SK-N-MC (cell line): ENCODE measurements at regions not wholly inside any gene's neighbourhood (a gene's known extent, or its start where the extent isn't known, plus 50 kb on each side); places are given as distances from the start of the nearest gene placed in this dataset.

Experiments
- DNase-seq: peaks from one replicate; pipeline ENCODE4 v3.0.0-alpha.2; 2011; ENCODE audit warnings: low read depth, low spot score
- H3K27ac ChIP-seq: fragments of 200-600 bp; sonication (generic); 2 replicates; pipeline ENCODE4 v1.5.1; 2016; ENCODE audit warnings: mixed run types
- H3K36me3 ChIP-seq: fragments of 200-600 bp; sonication (generic); 2 replicates; pipeline ENCODE4 v1.6.1; 2017; ENCODE audit warnings: antibody characterized with exemption, low read length, mixed read lengths; ENCODE audit not compliant: insufficient read depth
- H3K4me3 ChIP-seq: fragments of 200-600 bp; sonication (generic); 2 replicates; pipeline ENCODE4 v1.5.1; 2016
- H3K9ac ChIP-seq: fragments of 200-600 bp; sonication (generic); 2 replicates; pipeline ENCODE4 v1.8.0; 2017; ENCODE audit warnings: mixed run types, mixed read lengths; ENCODE audit not compliant: insufficient read length
- H3K9me3 ChIP-seq: fragments of 200-600 bp; sonication (generic); 2 replicates; pipeline ENCODE4 v1.6.1; 2017; ENCODE audit warnings: low read depth, mild to moderate bottlenecking, antibody characterized with exemption, low read length, moderate library complexity, mixed read lengths
- EZH2 ChIP-seq: fragments of 200-600 bp; sonication (generic); IDR thresholded peaks from one replicate; pipeline ENCODE4 v1.6.1; 2017; ENCODE audit warnings: antibody characterized with exemption
- FOXP2 ChIP-seq: optimal IDR thresholded peaks from 2 replicates; pipeline ENCODE3; 2011; ENCODE audit warnings: mild to moderate bottlenecking, moderate library complexity; ENCODE audit not compliant: insufficient read depth; ENCODE audit errors: extremely low read length, control extremely low read depth
- POLR2AphosphoS5 ChIP-seq: IDR thresholded peaks from 2 replicates; pipeline ENCODE4 v1.6.1; 2012; ENCODE audit warnings: mild to moderate bottlenecking, low read depth, low read length, borderline replicate concordance

DNA sequence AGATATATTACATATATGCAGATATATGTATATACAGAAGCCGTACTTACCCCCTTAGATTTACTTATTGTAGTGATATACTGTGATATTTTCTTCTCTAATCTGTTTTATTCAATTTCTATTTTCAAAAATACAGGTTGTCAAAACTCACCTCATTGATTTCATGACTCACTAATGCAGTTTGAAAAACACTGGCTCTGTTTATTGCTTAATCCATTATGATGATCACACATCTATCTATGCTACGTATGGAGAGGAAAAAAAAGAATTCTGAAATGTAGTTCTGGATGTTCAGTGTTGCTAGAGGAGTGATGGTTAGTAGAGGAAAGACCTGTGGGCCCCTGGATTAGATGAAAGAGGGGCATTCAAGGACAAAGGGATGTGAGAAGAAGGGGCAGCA is 121.0 kb upstream of the RPS23 start:
- H3K4me3 ChIP-seq: no peak overlapping the region
- no peaks in the 10 kb centered on the region for H3K36me3 ChIP-seq
- no peak overlapping the region for H3K27ac ChIP-seq
- DNase-seq: no peak
- TF ChIP-seq FOXP2 (no peak), POLR2AphosphoS5 (no peak), EZH2 (no peak)
- H3K9ac ChIP-seq: no peak overlapping the region
- no peaks in the 10 kb centered on the region for H3K9me3 ChIP-seq

DNA sequence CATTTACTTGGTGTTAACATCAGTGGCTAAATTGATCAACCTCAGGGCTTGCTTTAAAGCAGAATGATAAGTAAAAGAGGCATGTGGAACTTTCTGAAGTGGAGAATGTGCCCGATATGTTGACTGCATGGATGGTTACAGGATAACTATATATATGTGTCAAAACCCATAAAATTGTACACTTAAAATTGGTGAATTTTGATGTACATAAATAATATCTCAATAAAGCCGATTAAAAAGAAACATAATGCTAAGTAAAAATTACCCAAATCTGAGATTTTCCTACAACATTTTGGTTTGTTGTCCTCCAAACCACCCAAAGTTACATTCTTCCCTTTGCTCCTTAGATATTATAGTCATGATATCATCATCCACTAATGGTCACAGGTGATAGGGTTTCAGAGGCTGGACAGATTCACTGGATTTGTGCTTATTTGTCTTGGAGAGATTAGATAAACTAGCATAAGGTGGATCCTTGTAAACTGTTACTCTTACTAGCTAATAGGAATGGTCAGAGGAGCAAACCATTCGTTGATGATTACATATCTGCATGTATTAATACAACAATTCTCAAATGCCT is 119.7 kb upstream of the RPS23 start:
- TF ChIP-seq FOXP2: no peak
- no peak for TF ChIP-seq POLR2AphosphoS5
- TF ChIP-seq EZH2: no peak
- H3K27ac ChIP-seq: no peak overlapping the region

DNA sequence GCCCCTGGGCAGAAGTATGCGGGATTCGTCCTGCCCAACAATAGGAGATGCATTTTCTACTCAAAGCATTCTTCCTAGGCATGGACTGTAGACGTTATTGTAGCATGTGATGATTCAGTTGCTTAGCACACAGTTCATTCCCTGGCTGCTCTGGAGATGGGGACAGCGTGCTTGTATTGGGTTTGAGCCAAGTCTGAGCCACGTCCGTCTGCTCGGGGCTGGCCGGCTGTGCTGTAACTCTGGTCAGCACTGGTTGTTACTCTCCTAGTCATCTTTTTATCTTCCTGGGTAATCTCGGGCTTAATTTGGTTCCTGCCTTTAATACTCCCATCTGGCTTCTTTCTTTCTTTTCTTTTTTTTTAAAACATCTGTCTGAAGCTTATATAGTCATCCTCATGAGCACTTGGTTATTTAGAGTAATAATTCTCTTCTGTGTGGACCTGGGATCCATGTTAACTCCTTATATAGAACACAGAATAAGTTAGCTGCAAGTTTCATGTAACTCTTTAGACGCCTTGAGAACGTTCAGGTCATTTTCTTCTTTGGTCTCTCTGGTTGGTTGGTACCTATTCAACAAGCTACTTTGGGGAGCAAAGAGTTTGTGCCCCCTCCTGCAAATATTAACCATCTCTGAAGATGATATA is 118.8 kb upstream of the RPS23 start:
- Histone ChIP-seq H3K9ac (no peak overlapping the region), H3K27ac (no peak overlapping the region), H3K4me3 (no peak overlapping the region), H3K36me3 (no peaks in the 10 kb centered on the region), H3K9me3 (no peaks in the 10 kb centered on the region)
- no peak for DNase-seq
- TF ChIP-seq FOXP2 (no peak), EZH2 (no peak)

More for the DNA sequence above, 119.7 kb upstream of the RPS23 start:
- no peak for DNase-seq
- no peaks in the 10 kb centered on the region for H3K36me3 ChIP-seq
- H3K9ac ChIP-seq: no peak overlapping the region
- H3K9me3 ChIP-seq: no peaks in the 10 kb centered on the region
- H3K4me3 ChIP-seq: no peak overlapping the region

DNA sequence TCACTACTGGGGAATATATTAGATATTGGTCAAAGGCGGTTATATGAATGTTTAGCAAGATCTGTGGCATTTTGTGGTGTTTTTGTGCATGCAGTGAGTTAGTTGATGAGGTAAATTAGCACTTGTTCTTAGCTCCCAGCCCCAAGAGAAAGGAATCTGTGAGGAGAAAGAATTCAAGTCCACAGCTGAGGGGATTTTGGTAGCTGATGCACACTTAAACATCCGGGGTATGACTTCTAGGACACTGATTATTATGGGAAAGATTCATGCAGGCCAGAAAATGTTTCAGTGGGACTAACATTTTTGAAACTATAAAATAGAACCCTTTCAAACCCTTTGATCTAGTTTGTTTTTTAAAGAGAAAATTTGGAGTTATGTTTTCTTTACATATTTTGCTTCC is 118.2 kb upstream of the RPS23 start:
- H3K9me3 ChIP-seq: no peaks in the 10 kb centered on the region
- H3K9ac ChIP-seq: no peak overlapping the region
- no peak overlapping the region for H3K4me3 ChIP-seq
- DNase-seq: no peak
- no peak overlapping the region for H3K27ac ChIP-seq
- H3K36me3 ChIP-seq: no peaks in the 10 kb centered on the region
- TF ChIP-seq FOXP2 (no peak), EZH2 (no peak), POLR2AphosphoS5 (no peak)

DNA sequence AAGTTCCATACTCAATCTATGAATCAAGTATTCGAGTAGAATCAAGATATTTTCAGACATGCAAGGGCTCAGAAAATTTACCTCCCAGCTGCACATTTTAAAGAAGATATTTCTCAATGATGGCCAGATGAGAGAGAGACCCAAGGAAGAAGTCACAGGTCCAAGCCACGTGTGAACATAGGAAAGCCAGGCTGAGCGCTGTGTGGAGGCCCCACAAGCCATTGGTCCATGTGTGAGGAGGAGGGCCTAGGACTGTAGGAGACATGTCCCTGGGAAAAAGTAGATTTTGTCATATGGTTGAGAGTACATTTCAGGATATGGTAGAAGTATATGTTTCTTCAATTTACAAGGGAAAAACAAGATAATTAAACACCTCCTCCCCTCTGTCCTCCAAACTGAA is 115.8 kb upstream of the RPS23 start:
- Histone ChIP-seq H3K36me3 (no peaks in the 10 kb centered on the region), H3K9ac (no peak overlapping the region), H3K9me3 (no peaks in the 10 kb centered on the region), H3K27ac (no peak overlapping the region), H3K4me3 (no peak overlapping the region)
- no peak for DNase-seq
- TF ChIP-seq FOXP2 (no peak), EZH2 (no peak), POLR2AphosphoS5 (no peak)

DNA sequence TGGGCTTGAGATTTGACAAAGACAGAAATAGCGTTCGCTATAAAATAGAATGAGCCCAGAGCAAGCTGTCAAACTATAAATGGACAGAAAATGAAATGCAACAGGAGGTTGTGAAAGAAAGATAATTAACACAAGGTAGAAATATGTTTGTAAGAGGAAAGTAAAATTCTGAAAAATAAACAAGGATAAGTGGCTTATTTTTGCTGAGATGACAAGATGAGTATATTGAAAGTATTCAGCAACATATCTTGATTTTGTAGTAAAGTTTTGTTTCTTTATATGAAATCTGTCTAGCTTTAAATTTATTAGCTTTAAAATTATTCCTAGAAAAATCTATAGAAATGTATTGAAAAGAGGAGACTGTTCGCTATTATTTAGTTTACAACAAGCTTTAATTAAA is 111.9 kb upstream of the RPS23 start:
- Histone ChIP-seq H3K9me3 (no peaks in the 10 kb centered on the region), H3K36me3 (no peaks in the 10 kb centered on the region), H3K27ac (no peak overlapping the region), H3K9ac (no peak overlapping the region), H3K4me3 (no peak overlapping the region)
- TF ChIP-seq POLR2AphosphoS5 (no peak), FOXP2 (no peak), EZH2 (no peak)
- no peak for DNase-seq

DNA sequence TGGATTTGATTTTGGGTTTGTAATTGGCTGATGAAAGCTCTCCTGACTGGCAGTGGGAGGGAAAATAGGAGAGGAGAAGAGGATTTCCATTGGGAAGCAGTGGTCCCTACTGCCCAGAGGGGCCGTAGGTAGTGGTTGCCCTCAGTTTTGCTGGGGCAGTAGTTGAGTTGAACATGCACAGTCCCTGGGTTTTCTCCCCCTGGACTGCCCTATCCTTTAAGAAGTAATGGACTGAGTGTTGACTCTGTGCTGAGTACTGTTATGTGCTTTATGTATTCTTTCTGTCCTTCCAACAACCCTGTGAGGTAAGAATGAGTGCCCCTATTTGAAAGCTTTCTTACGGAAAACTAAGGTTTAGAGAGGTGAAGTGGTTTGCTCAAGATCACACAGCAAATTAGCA is 111.2 kb upstream of the RPS23 start:
- H3K4me3 ChIP-seq: peak overlapping the region; percentile 1; the same call in 1 of the 2 replicates
- DNase-seq: no peak
- no peak overlapping the region for H3K9ac ChIP-seq
- no peak for TF ChIP-seq FOXP2
- no peak overlapping the region for H3K27ac ChIP-seq
- no peaks in the 10 kb centered on the region for H3K9me3 ChIP-seq
- H3K36me3 ChIP-seq: no peaks in the 10 kb centered on the region

DNA sequence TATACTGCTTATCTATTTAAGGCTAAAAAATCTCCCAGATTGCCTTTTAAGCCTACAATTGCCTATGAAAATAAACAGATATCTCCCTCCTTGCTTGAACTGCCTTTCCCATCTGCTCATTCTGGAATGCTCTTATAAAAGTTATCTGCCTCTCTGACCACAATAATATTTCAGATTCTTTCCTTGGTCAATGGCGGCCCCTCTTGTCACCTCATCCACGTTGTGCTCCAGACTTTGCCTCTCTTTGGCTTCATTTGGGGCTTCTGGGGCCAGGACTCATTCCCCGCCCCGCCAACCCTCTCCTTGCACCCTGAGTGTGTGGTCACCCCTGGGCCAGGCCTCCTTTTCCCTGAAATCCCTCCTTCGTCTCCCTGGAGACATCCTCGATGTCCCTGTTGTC is 110.0 kb upstream of the RPS23 start:
- no peaks in the 10 kb centered on the region for H3K36me3 ChIP-seq
- DNase-seq: no peak
- TF ChIP-seq FOXP2: no peak
- no peak for TF ChIP-seq POLR2AphosphoS5
- TF ChIP-seq EZH2: no peak
- H3K4me3 ChIP-seq: no peak overlapping the region
- H3K27ac ChIP-seq: no peak overlapping the region
- H3K9ac ChIP-seq: no peak overlapping the region
- no peaks in the 10 kb centered on the region for H3K9me3 ChIP-seq

DNA sequence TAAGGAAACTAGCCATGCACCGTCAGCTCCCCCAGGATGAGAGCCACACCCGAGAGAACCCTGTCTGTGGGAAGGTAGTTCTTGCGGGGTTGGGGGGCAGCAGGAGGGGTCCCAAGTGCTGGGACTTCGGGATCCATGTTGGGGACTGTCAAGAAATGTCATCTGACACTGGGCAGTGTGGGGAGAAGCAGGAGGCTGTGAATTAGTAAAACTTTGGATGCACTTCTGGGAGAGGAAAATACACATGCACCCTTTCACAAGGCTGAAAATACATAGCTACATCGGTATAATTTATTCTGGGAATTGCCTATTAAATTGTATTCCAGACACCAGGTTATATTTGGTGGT is 109.6 kb upstream of the RPS23 start:
- DNase-seq: no peak
- Histone ChIP-seq H3K9ac (no peak overlapping the region), H3K4me3 (no peak overlapping the region)

More for the DNA sequence above, 109.6 kb upstream of the RPS23 start:
- Histone ChIP-seq H3K27ac (no peak overlapping the region), H3K36me3 (no peaks in the 10 kb centered on the region), H3K9me3 (no peaks in the 10 kb centered on the region)
- no peak for TF ChIP-seq EZH2
